Chondrocyte (in vitro differentiated cells): ENCODE measurements at regions not wholly inside any gene's neighbourhood (a gene's known extent, or its start where the extent isn't known, plus 50 kb on each side); places are given as distances from the start of the nearest gene placed in this dataset.
"Not testable (repeated sequence)": the region's sequence is repeated elsewhere in the genome, so short reads cannot be mapped to it uniquely, and the experiment has no call there.

Source experiments
- DNase-seq: peaks from one replicate; pipeline ENCODE4 v3.0.0; 2021; ENCODE audit warnings: mixed read lengths, low spot score
- H3K27ac Mint-ChIP-seq: one replicate; pipeline ENCODE4 v1.8.0; 2021; ENCODE audit warnings: mild to moderate bottlenecking, moderate library complexity, mixed read lengths; ENCODE audit not compliant: unreplicated experiment
- H3K27me3 Mint-ChIP-seq: 2 replicates; pipeline ENCODE4 v1.8.0; 2021; ENCODE audit warnings: low read depth, mixed read lengths
- H3K36me3 Mint-ChIP-seq: 2 replicates; pipeline ENCODE4 v1.8.0; 2021; ENCODE audit warnings: low read depth, mixed read lengths
- H3K4me1 Mint-ChIP-seq: 2 replicates; pipeline ENCODE4 v1.8.0; 2021; ENCODE audit warnings: low read depth, mild to moderate bottlenecking, mixed read lengths
- H3K4me3 Mint-ChIP-seq: one replicate; pipeline ENCODE4 v1.8.0; 2021; ENCODE audit warnings: mild to moderate bottlenecking, moderate library complexity, mixed read lengths; ENCODE audit not compliant: unreplicated experiment
- H3K9me3 Mint-ChIP-seq: 2 replicates; pipeline ENCODE4 v1.8.0; 2021; ENCODE audit warnings: low read depth, mixed read lengths
- CTCF ChIP-seq: fragments of 200-600 bp; sonication (generic); IDR thresholded peaks from 2 replicates; pipeline ENCODE4 v1.5.0; 2021; ENCODE audit warnings: antibody characterized with exemption, mild to moderate bottlenecking, moderate library complexity

- no peak for TF ChIP-seq CTCF
- Mint-ChIP-seq H3K4me3 (no peak overlapping the region), H3K36me3 (no peaks in the 10 kb centered on the region), H3K9me3 (no peaks in the 10 kb centered on the region), H3K4me1 (no peaks in the 10 kb centered on the region), H3K27me3 (peaks cover 3% of the 10 kb centered on the region), H3K27ac (no peak overlapping the region)
- DNase-seq = no peak
Measured at GRCh38 chr1:191504999-191505398, 653.3 kb upstream of the RGS18 start.

- DNase-seq = no peak
- Mint-ChIP-seq H3K4me1 (no peaks in the 10 kb centered on the region), H3K9me3 (peaks cover 8% of the 10 kb centered on the region), H3K27ac (no peak overlapping the region), H3K36me3 (no peaks in the 10 kb centered on the region), H3K27me3 (peaks cover 3% of the 10 kb centered on the region), H3K4me3 (no peak overlapping the region)
- no peak for TF ChIP-seq CTCF
Measured at GRCh38 chr1:191508239-191508638, 650.0 kb upstream of the RGS18 start.

GRCh38 chr1:191511480-191511879 lies 646.8 kb upstream of the RGS18 start:
- H3K27ac Mint-ChIP-seq, DNase-seq, H3K4me3 Mint-ChIP-seq, H3K36me3 Mint-ChIP-seq, H3K4me1 Mint-ChIP-seq, H3K27me3 Mint-ChIP-seq: not testable (repeated sequence)
- H3K9me3 Mint-ChIP-seq = peaks cover 12% of the 10 kb centered on the region

- Mint-ChIP-seq H3K4me3 (no peak overlapping the region), H3K36me3 (no peaks in the 10 kb centered on the region), H3K4me1 (peaks cover 3% of the 10 kb centered on the region)
Measured at GRCh38 chr1:191517826-191518225, 640.4 kb upstream of the RGS18 start.

GRCh38 chr1:191519519-191519918 lies 638.7 kb upstream of the RGS18 start:
- H3K36me3 Mint-ChIP-seq = no peaks in the 10 kb centered on the region
- H3K4me1 Mint-ChIP-seq = peaks cover 3% of the 10 kb centered on the region
- H3K4me3 Mint-ChIP-seq = no peak overlapping the region
- H3K27me3 Mint-ChIP-seq = no peaks in the 10 kb centered on the region
- no peaks in the 10 kb centered on the region for H3K9me3 Mint-ChIP-seq
- no peak overlapping the region for H3K27ac Mint-ChIP-seq
- no peak for TF ChIP-seq CTCF
- no peak for DNase-seq

More at GRCh38 chr1:191517826-191518225, 640.4 kb upstream of the RGS18 start:
- no peak for DNase-seq
- no peak for TF ChIP-seq CTCF
- Mint-ChIP-seq H3K27me3 (no peaks in the 10 kb centered on the region), H3K9me3 (peaks cover 6% of the 10 kb centered on the region), H3K27ac (no peak overlapping the region)

GRCh38 chr1:191520345-191520744 lies 637.9 kb upstream of the RGS18 start:
- no peak overlapping the region for H3K4me3 Mint-ChIP-seq
- peaks cover 3% of the 10 kb centered on the region for H3K4me1 Mint-ChIP-seq
- no peak overlapping the region for H3K27ac Mint-ChIP-seq
- no peaks in the 10 kb centered on the region for H3K9me3 Mint-ChIP-seq
- no peak for DNase-seq
- TF ChIP-seq CTCF = no peak
- no peaks in the 10 kb centered on the region for H3K27me3 Mint-ChIP-seq
- H3K36me3 Mint-ChIP-seq = no peaks in the 10 kb centered on the region

- not testable (repeated sequence) for DNase-seq, H3K9me3 Mint-ChIP-seq, H3K36me3 Mint-ChIP-seq, H3K27ac Mint-ChIP-seq, H3K4me1 Mint-ChIP-seq, H3K4me3 Mint-ChIP-seq, H3K27me3 Mint-ChIP-seq
Measured at GRCh38 chr1:191525944-191526343, 632.3 kb upstream of the RGS18 start.
